Ovary (tissue), 3 donors: ENCODE measurements at regions not wholly inside any gene's neighbourhood (a gene's known extent, or its start where the extent isn't known, plus 50 kb on each side); places are given as distances from the start of the nearest gene placed in this dataset.

Experiments used
- CTCF ChIP-seq, 3 donors: fragments of 450-650 bp in 2 of 3; fragments of 200-600 bp in 1 of 3; IDR thresholded peaks; one replicate each; pipeline versions ENCODE4 v1.5.1 to v1.8.0; 2016 to 2022; ENCODE audit warnings: antibody characterized with exemption in 3 of 3, mild to moderate bottlenecking in 1 of 3
- EP300 ChIP-seq: sonication (generic); formaldehyde crosslinking; IDR thresholded peaks from one replicate; pipeline ENCODE4 v1.6.1; 2017; ENCODE audit warnings: antibody characterized with exemption
- POLR2A ChIP-seq: fragments of 450-650 bp; IDR thresholded peaks from one replicate; pipeline ENCODE4 v1.6.1; 2017; ENCODE audit warnings: antibody characterized with exemption, mild to moderate bottlenecking, moderate library complexity
- donor health status: DM: no; HTN: no; CAD: no.

GRCh38 chr6:40889137-40889832, 149.7 kb downstream of the UNC5CL start:
- TF ChIP-seq CTCF (IDR thresholded peaks at IDR 0.05) (no peak), POLR2A (no peak), EP300 (no peak)
